CD4-positive, alpha-beta T cell (primary cell): ENCODE measurements at regions not wholly inside any gene's neighbourhood (a gene's known extent, or its start where the extent isn't known, plus 50 kb on each side); places are given as distances from the start of the nearest gene placed in this dataset.

Experiments
- ATAC-seq: fragments of 200-7000 bp; cut with Tn5 transposase; one replicate; pipeline ENCODE4 v1.10.0; 2022; ENCODE audit warnings: mild to moderate bottlenecking; ENCODE audit not compliant: poor library complexity
- CTCF ChIA-PET: fragments of 350-600 bp; sonication (Branson Sonifier 250); formaldehyde crosslinking; loops from one replicate; lab custom pipeline; 2021; ENCODE audit warnings: antibody characterized with exemption, inconsistent platforms; lab: Charles Lee
- POLR2A ChIA-PET: fragments of 350-600 bp; sonication (Branson Sonifier 250); formaldehyde crosslinking; loops from one replicate; lab custom pipeline; 2021; ENCODE audit warnings: antibody characterized with exemption, inconsistent platforms; lab: Charles Lee
- DNase-seq, 14 experiments: peaks; one replicate each; pipeline ENCODE4 v3.0.0-alpha.2; 2013 to 2020; ENCODE audit warnings: mixed read lengths in 2 of 14
- H3K27ac ChIP-seq, 2 donors: one replicate each; pipeline versions ENCODE4 v1.5.1 to v1.7.0; 2013; ENCODE audit warnings: low read length in 2 of 2, low read depth in 1 of 2, mild to moderate bottlenecking in 1 of 2
- H3K27me3 ChIP-seq, 2 experiments: 1 replicate in 1 of 2; 2 replicates in 1 of 2; pipeline versions ENCODE4 v1.6.1 to v1.7.0; 2013; ENCODE audit warnings: low read length in 2 of 2, control low read depth in 1 of 2, mild to moderate bottlenecking in 1 of 2, moderate library complexity in 1 of 2; ENCODE audit not compliant: insufficient read depth in 2 of 2, control insufficient read depth in 1 of 2
- H3K36me3 ChIP-seq: one replicate; pipeline ENCODE4 v1.6.1; 2013; ENCODE audit warnings: low read length, control low read depth; ENCODE audit not compliant: insufficient read depth
- H3K4me1 ChIP-seq: one replicate; pipeline ENCODE4 v1.6.1; 2013; ENCODE audit warnings: low read length, control low read depth; ENCODE audit not compliant: insufficient read depth
- H3K4me3 ChIP-seq: one replicate; pipeline ENCODE4 v1.5.1; 2013; ENCODE audit warnings: mild to moderate bottlenecking, low read length, moderate library complexity
- H3K9me3 ChIP-seq, 2 experiments: 1 replicate in 1 of 2; 2 replicates in 1 of 2; pipeline versions ENCODE4 v1.6.1 to v1.7.0; 2013; ENCODE audit warnings: low read length in 2 of 2, mild to moderate bottlenecking in 2 of 2, control low read depth in 1 of 2, moderate library complexity in 1 of 2; ENCODE audit not compliant: control insufficient read depth in 1 of 2, insufficient read depth in 1 of 2
- H3K27ac Mint-ChIP-seq: one replicate; pipeline ENCODE4 v1.8.0; 2020; ENCODE audit warnings: mixed read lengths
- H3K27me3 Mint-ChIP-seq: one replicate; pipeline ENCODE4 v1.8.0; 2021; ENCODE audit warnings: mixed read lengths
- H3K36me3 Mint-ChIP-seq: one replicate; pipeline ENCODE4 v1.8.0; 2021; ENCODE audit warnings: low read depth, mixed read lengths
- H3K4me1 Mint-ChIP-seq: one replicate; pipeline ENCODE4 v1.8.0; 2021; ENCODE audit warnings: low read depth, mixed read lengths
- H3K4me3 Mint-ChIP-seq: one replicate; pipeline ENCODE4 v1.8.0; 2020; ENCODE audit warnings: mild to moderate bottlenecking, mixed read lengths
- H3K9me3 Mint-ChIP-seq: one replicate; pipeline ENCODE4 v1.8.0; 2020; ENCODE audit warnings: mixed read lengths
- intact Hi-C, 2 experiments: fragments of 100-400 bp; cut with DNase I in 1 of 2; cut with micrococcal nuclease in 1 of 2; formaldehyde crosslinking; loops; one replicate each; pipeline versions ENCODE4 v1.15.1 to v1.9.0; 2023 to 2025; cut with DNase I, micrococcal nuclease
- TF ChIP-seq, protein P1 (sequence below): fragments of 200-600 bp; IDR thresholded peaks from one replicate; pipeline ENCODE4 v1.8.0; 2022; ENCODE audit warnings: antibody characterized with exemption, mild to moderate bottlenecking

GRCh38 chr1:34406377-34406776 is 229.7 kb downstream of the C1orf94 start:
- TF ChIP-seq, protein P1, sequence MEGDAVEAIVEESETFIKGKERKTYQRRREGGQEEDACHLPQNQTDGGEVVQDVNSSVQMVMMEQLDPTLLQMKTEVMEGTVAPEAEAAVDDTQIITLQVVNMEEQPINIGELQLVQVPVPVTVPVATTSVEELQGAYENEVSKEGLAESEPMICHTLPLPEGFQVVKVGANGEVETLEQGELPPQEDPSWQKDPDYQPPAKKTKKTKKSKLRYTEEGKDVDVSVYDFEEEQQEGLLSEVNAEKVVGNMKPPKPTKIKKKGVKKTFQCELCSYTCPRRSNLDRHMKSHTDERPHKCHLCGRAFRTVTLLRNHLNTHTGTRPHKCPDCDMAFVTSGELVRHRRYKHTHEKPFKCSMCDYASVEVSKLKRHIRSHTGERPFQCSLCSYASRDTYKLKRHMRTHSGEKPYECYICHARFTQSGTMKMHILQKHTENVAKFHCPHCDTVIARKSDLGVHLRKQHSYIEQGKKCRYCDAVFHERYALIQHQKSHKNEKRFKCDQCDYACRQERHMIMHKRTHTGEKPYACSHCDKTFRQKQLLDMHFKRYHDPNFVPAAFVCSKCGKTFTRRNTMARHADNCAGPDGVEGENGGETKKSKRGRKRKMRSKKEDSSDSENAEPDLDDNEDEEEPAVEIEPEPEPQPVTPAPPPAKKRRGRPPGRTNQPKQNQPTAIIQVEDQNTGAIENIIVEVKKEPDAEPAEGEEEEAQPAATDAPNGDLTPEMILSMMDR, result no peak
- POLR2A ChIA-PET, result no interaction called here
- H3K4me3 ChIP-seq, result no peak overlapping the region
- no peaks in the 10 kb centered on the region for H3K4me1 Mint-ChIP-seq
- DNase-seq (no peak), ATAC-seq (no peak)
- no peak overlapping the region for H3K27ac ChIP-seq
- CTCF ChIA-PET, result no interaction called here
- H3K9me3 Mint-ChIP-seq, result no peaks in the 10 kb centered on the region
- no peaks in the 10 kb centered on the region for H3K36me3 ChIP-seq
- peaks cover 0 to 3% of the 10 kb centered on the region in 2 experiments for H3K9me3 ChIP-seq
- H3K4me1 ChIP-seq, result no peaks in the 10 kb centered on the region
- intact Hi-C loops, result no loop called here
- H3K4me3 Mint-ChIP-seq, result no peak overlapping the region
- no peak overlapping the region for H3K27ac Mint-ChIP-seq
- peaks cover 10% of the 10 kb centered on the region for H3K27me3 Mint-ChIP-seq
- no peaks in the 10 kb centered on the region for H3K36me3 Mint-ChIP-seq
- H3K27me3 ChIP-seq, result peaks cover 0 to 4% of the 10 kb centered on the region in 2 experiments

GRCh38 chr1:34406833-34407539 is 230.3 kb downstream of the C1orf94 start:
- H3K27me3 ChIP-seq, result peaks cover 0 to 2% of the 10 kb centered on the region in 2 experiments
- intact Hi-C loops, result no loop called here
- ChIA-PET POLR2A (no interaction called here), CTCF (no interaction called here)
- no peak overlapping the region for H3K27ac Mint-ChIP-seq
- no peaks in the 10 kb centered on the region for H3K4me1 ChIP-seq
- peaks cover 0 to 3% of the 10 kb centered on the region in 2 experiments for H3K9me3 ChIP-seq
- no peak overlapping the region for H3K27ac ChIP-seq
- H3K4me3 ChIP-seq, result no peak overlapping the region
- no peaks in the 10 kb centered on the region for H3K36me3 ChIP-seq
- H3K4me1 Mint-ChIP-seq, result no peaks in the 10 kb centered on the region
- ATAC-seq (no peak), DNase-seq (no peak)
- no peaks in the 10 kb centered on the region for H3K9me3 Mint-ChIP-seq
- no peaks in the 10 kb centered on the region for H3K36me3 Mint-ChIP-seq
- H3K27me3 Mint-ChIP-seq, result peaks cover 10% of the 10 kb centered on the region
- no peak overlapping the region for H3K4me3 Mint-ChIP-seq
- TF ChIP-seq, protein P1, result no peak

DNA sequence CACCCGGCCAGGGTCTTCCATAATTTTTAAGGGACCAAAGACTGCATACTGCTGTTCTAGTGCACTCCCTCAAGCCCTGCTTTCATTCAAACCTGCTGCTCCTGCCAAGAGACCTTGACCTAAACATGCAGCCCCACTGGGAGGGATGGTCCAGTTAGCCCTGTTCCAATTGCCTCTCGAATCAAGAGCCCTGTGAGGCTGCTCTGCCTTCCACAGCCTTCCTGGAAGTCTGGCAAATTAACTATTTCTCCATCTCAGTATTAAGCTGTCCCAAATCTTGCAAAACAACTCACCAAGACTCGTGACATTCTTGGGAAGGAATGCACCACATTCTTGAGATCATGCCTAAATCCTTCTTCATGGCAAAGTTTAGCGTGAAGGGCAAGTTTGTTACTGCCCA is 231.3 kb downstream of the C1orf94 start:
- H3K27ac Mint-ChIP-seq, result no peak overlapping the region
- Histone ChIP-seq H3K4me3 (no peak overlapping the region), H3K27me3 (peaks cover 0 to 2% of the 10 kb centered on the region in 2 experiments), H3K36me3 (no peaks in the 10 kb centered on the region), H3K27ac (no peak overlapping the region), H3K9me3 (peaks cover 0 to 3% of the 10 kb centered on the region in 2 experiments), H3K4me1 (no peaks in the 10 kb centered on the region)
- ChIA-PET POLR2A (no interaction called here), CTCF (no interaction called here)
- no peaks in the 10 kb centered on the region for H3K9me3 Mint-ChIP-seq
- no peaks in the 10 kb centered on the region for H3K4me1 Mint-ChIP-seq
- H3K4me3 Mint-ChIP-seq, result no peak overlapping the region
- DNase-seq (no peak), ATAC-seq (no peak)
- TF ChIP-seq, protein P1, result no peak
- intact Hi-C loops, result no loop called here
- H3K36me3 Mint-ChIP-seq, result no peaks in the 10 kb centered on the region
- peaks cover 17% of the 10 kb centered on the region for H3K27me3 Mint-ChIP-seq
